Right atrium auricular region (tissue), 2 donors: ENCODE measurements at regions not wholly inside any gene's neighbourhood (a gene's known extent, or its start where the extent isn't known, plus 50 kb on each side); places are given as distances from the start of the nearest gene placed in this dataset.

Experiments used
- DNase-seq: peaks from one replicate; pipeline ENCODE4 v3.0.0-alpha.2; 2019; ENCODE audit warnings: low spot score
- H3K27ac ChIP-seq, 2 donors: fragments of 200-600 bp; sonication (generic); 1 replicate in 1 of 2; 2 replicates in 1 of 2; pipeline ENCODE4 v1.5.1; 2016 to 2019
- H3K27me3 ChIP-seq, 2 donors: fragments of 200-600 bp; sonication (generic); one replicate each; pipeline versions ENCODE4 v1.5.1 to v1.6.0; 2017 to 2019
- H3K36me3 ChIP-seq: fragments of 200-600 bp; sonication (generic); one replicate; pipeline ENCODE4 v1.5.1; 2016
- H3K4me1 ChIP-seq, 2 donors: fragments of 200-600 bp; sonication (generic); one replicate each; pipeline versions ENCODE4 v1.5.1 to v1.6.0; 2017 to 2019
- H3K4me3 ChIP-seq, 2 donors: fragments of 200-600 bp; sonication (generic); 1 replicate in 1 of 2; 2 replicates in 1 of 2; pipeline ENCODE4 v1.5.1; 2017 to 2019; ENCODE audit warnings: mild to moderate bottlenecking in 1 of 2, moderate library complexity in 1 of 2
- H3K9me3 ChIP-seq, 2 donors: fragments of 200-600 bp; sonication (generic); one replicate each; pipeline ENCODE4 v1.5.1; 2019
- CTCF ChIP-seq, 2 donors: fragments of 200-600 bp; sonication (generic); IDR thresholded peaks; one replicate each; pipeline ENCODE4 v1.5.1; 2019; ENCODE audit warnings: antibody characterized with exemption in 2 of 2

GRCh38 chr6:1182722-1183521 is 129.0 kb upstream of the FOXQ1 start:
- DNase-seq, result no peak
- Histone ChIP-seq H3K36me3 (no peaks in the 10 kb centered on the region), H3K27ac (no peak overlapping the region), H3K4me1 (no peaks in the 10 kb centered on the region), H3K4me3 (no peak overlapping the region), H3K9me3 (no peaks in the 10 kb centered on the region), H3K27me3 (no peaks in the 10 kb centered on the region)
- no peak for TF ChIP-seq CTCF (IDR thresholded peaks at IDR 0.05)

- Histone ChIP-seq H3K27me3 (no peaks in the 10 kb centered on the region), H3K4me3 (no peak overlapping the region), H3K36me3 (no peaks in the 10 kb centered on the region), H3K27ac (no peak overlapping the region), H3K9me3 (no peaks in the 10 kb centered on the region), H3K4me1 (no peaks in the 10 kb centered on the region)
- no peak for DNase-seq
- no peak for TF ChIP-seq CTCF (IDR thresholded peaks at IDR 0.05)
Observed at GRCh38 chr6:1181939-1182605, 129.8 kb upstream of the FOXQ1 start.

- TF ChIP-seq CTCF (IDR thresholded peaks at IDR 0.05), result no peak
- no peak overlapping the region for H3K4me3 ChIP-seq
- no peaks in the 10 kb centered on the region for H3K36me3 ChIP-seq
- no peak for DNase-seq
- H3K27me3 ChIP-seq, result no peaks in the 10 kb centered on the region
- H3K4me1 ChIP-seq, result no peaks in the 10 kb centered on the region
- H3K27ac ChIP-seq, result no peak overlapping the region
- no peaks in the 10 kb centered on the region for H3K9me3 ChIP-seq
Observed at GRCh38 chr6:1179571-1180459, 132.1 kb upstream of the FOXQ1 start.

- no peak overlapping the region for H3K27ac ChIP-seq
- TF ChIP-seq CTCF (IDR thresholded peaks at IDR 0.05), result no peak
- H3K4me3 ChIP-seq, result no peak overlapping the region
- no peaks in the 10 kb centered on the region for H3K36me3 ChIP-seq
- no peaks in the 10 kb centered on the region for H3K27me3 ChIP-seq
- H3K4me1 ChIP-seq, result no peaks in the 10 kb centered on the region
- H3K9me3 ChIP-seq, result peaks cover 0 to 4% of the 10 kb centered on the region in 2 donors
- no peak for DNase-seq
Observed at GRCh38 chr6:1178590-1178989, 133.3 kb upstream of the FOXQ1 start.

- Histone ChIP-seq H3K4me1 (no peaks in the 10 kb centered on the region), H3K4me3 (no peak overlapping the region), H3K27me3 (no peaks in the 10 kb centered on the region), H3K36me3 (no peaks in the 10 kb centered on the region), H3K27ac (no peak overlapping the region), H3K9me3 (peaks cover 0 to 4% of the 10 kb centered on the region in 2 donors)
- no peak for DNase-seq
- TF ChIP-seq CTCF (IDR thresholded peaks at IDR 0.05), result no peak
Observed at GRCh38 chr6:1176567-1176966, 135.3 kb upstream of the FOXQ1 start.
